Dedifferentiated amniotic fluid mesenchymal stem cell (primary cell): ENCODE measurements at regions not wholly inside any gene's neighbourhood (a gene's known extent, or its start where the extent isn't known, plus 50 kb on each side); places are given as distances from the start of the nearest gene placed in this dataset.
"Not testable (repeated sequence)": the region's sequence is repeated elsewhere in the genome, so short reads cannot be mapped to it uniquely, and the experiment has no call there.

ENCODE experiments used
- DNase-seq: peaks from one replicate; pipeline ENCODE4 v3.0.0-alpha.2; 2016; ENCODE audit errors: extremely low spot score

DNA sequence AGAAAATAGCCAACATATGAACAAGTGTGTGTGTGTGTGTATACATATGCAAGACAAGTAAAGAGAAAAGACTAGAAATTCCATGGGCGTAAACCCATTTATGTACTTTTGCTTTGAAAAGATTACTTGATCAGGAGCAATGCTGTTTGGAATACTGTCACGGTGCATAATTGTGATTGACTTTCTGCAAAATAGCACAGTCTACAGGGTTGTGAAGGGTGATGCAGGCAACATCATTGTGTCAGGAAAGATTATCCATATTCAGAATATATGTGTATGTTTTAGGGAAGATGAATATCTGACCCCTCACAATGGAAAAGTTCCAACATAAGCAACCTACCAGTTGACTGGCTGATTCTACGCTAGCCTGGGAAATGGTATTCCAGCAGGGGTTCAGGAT is 307.7 kb downstream of the JRKL start:
- no peak for DNase-seq

DNA sequence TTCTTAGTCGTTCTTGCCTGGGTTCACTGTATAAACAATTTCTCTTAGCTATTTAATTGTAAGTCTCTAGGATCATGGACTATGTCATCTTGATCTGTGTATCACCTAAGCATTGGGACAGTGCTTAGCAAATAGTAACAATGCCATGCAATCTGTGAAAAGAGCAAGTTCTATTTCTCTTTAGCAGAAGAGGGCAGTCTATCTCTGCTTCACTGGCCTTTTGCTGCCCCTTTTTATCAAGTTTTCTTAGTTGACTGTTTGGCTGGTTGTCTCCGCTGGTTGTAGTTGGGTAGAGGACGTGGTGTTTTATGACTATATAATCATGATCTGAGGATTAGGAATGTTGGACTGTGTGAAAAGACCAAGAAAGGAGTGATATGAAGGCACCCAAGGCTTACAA is 315.0 kb downstream of the JRKL start:
- no peak for DNase-seq

DNA sequence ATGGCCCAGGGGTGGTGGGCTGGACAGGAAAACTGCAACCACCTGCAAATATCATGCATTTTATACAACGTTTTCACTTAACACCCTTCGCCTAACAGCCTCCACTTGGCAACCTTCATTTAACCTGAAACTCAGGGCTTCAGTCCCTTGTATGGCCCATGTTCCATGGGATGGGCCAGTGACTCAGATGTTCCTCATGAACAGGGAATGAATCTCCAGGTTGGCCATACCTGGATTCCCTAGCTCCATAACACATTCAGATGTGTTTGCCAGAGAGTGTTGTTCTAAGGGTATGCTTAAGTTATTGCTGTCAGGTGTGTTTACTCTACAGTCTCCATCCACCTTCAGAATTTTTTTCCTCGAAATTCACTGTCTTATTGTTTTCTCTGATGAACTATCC is 316.9 kb downstream of the JRKL start:
- DNase-seq = no peak

DNA sequence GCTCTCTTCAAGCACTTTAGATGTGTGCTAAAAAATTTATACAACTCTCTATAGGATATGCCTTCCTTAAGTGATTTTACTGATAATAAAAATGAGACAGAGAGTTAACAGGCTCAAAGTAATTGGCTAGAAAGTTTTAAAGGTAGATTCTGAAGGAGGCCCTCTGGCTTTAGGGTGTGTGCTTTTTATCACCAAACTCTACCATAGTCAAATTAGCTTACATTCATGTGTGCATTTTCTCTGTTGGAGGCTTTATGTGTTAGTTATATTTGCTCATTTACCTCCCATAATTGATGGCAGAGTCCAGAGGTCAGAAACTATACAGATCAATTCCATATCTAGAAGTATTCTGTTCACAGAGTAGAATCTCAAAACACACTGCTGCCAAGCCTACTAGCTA is 317.5 kb downstream of the JRKL start:
- DNase-seq = no peak

DNA sequence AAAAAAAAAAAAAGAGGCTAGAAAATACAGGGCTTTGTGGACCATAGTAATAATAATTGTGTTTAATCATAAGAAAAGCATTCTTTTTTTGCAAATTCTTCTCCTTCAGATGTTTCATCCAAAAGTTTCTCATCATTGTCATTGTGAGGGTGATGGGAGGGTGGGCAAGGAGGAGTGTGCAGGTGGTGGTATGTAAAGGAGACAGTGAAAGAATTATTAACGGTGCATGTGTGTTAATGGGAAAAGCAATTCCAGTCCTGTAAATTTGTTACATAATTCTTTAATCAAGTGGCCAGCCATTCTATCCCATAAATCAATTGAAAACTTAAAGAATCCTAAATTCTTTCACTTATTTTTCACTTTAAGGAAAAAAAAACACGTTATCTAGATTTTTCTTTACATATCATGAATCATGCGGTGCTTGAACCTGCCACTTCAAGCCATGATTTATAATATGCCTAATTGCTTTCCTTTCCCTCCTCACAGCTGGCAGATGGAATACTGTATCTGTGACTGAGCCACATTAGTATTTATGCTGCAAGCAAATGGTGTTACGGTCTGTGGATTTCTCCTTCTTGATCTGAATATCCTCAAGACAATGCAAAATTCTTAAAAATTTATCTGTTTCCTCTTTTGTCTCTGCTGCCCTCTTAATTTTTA is 318.5 kb downstream of the JRKL start:
- DNase-seq = no peak

DNA sequence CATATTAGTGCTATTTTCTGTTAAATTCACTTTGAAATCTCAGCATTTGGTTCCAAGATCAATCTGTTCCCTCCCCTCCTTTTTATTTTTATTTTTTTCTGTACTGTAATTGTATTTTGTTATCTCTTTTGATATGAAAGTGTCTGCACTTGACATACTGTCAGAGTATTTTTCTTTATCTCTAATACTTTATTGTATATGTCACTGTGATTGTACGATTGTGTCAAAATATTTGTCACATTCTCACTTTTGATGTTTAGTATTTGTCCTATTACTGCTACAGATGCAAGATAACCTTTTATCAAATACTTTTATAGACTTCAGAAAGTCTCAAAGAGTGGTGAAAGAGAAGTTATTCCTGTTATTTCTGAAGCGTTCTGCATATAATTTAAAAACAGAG is 323.5 kb downstream of the JRKL start:
- no peak for DNase-seq

DNA sequence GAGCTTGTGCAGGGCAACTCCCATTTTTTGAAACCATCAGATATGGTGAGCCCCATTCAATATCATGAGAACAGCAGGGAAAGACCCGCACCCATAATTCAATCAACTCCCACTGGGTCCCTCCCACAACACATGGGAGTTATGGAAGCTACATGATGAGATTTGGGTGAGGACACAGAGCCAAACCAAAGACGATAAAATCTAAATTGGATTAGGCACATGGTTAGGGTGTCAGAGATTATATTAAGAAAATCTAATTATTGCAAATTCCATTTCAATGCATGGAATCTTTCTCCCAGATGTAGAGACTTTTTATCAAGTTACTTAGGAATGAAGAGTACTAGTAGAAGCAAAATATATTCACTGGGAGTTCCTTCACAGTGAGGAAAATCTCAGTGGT is 324.9 kb downstream of the JRKL start:
- no peak for DNase-seq

DNA sequence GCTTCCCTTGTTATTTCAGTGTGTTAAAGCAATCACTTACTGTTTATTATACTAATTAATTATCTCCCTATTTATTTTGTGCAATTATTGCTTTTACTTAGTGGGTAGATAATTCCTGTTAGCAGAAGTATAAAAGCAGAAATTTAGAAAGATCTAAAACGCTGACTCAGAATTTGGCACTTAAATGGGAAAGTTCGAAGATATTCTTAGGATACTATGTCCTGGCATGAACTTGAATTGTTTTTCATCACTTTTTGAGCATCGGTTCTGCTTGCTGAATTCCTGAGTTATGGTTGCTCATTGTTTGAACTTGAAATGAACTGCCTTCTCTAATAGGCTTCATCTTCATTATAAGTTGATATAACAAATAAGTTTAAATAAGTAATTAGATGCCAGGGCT is 325.4 kb downstream of the JRKL start:
- no peak for DNase-seq

DNA sequence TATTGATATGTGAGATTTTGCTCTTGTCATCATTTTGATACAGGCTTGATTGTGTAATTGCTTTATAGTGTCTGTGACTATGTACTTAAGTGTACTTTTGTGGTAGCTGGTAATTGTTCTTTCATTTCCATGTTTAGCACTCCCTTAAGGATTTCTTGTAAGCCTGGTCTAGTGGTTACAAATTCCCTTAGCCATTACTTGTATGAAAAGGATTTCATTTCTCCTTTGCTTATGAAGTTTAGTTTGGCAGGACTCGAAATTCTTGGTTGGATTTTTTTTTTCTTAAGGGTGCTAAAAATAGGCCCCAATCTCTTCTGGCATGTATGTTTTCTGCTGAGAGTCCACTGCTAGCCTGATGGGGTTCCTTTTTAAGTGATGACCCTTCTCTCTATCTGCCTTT is 346.8 kb downstream of the JRKL start:
- DNase-seq = no peak

DNA sequence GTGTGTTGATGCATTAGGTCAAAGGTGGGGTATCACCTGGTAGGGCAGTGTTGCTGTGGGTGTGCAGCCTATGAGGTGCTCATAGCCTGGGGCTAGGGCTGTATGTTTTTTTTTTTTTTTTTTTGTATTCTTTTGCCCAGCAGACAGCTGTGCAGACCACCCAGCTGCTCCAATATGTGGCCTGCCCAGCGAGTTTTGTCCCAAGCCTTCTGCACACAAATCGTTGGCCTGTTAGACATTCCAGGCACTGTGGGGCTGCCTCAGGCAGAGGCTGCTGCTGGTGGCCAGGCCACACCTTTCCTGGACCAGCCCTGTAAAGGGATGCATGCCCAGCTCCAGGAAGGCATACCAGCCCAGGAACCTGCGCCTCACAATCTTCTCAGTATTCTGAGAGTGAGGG is 348.5 kb downstream of the JRKL start:
- no peak for DNase-seq

DNA sequence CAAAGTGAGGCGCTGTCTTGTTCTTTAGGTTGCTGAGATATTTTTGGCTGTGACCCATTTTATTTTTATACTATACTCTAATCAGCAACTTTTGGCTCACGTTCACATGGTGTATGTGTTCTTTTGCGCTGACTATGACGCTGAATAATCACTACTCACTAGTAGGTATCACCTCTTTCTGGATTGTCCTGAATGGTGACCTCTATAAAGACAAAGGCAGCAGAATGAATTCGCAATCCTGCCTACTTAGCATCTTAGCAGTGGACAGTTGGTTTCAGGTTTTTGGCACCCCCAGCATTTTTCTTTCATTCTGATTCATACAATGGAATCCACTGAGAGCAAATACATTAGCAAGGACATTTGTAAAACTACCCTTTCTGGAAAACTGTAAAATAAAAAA is 351.3 kb downstream of the JRKL start:
- no peak for DNase-seq

DNA sequence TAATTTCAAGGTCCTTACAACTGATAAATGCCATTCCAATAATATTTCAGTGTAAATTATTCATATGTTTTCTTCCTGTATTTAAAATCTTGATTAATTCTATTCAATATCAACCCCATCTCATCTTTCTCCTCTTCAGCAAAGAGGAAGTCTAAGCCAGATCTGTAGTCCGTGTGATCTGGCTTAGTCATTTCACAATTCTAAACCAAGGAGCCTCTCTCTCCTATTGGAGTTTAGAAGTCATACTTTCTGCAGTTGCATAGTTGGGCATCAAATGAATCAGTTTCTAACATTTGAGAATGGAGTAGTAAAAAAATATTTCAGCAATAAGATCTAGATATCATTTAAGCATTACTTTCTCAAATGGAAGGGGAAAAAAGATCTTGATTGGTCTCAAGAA is 354.9 kb downstream of the JRKL start:
- DNase-seq = no peak

DNA sequence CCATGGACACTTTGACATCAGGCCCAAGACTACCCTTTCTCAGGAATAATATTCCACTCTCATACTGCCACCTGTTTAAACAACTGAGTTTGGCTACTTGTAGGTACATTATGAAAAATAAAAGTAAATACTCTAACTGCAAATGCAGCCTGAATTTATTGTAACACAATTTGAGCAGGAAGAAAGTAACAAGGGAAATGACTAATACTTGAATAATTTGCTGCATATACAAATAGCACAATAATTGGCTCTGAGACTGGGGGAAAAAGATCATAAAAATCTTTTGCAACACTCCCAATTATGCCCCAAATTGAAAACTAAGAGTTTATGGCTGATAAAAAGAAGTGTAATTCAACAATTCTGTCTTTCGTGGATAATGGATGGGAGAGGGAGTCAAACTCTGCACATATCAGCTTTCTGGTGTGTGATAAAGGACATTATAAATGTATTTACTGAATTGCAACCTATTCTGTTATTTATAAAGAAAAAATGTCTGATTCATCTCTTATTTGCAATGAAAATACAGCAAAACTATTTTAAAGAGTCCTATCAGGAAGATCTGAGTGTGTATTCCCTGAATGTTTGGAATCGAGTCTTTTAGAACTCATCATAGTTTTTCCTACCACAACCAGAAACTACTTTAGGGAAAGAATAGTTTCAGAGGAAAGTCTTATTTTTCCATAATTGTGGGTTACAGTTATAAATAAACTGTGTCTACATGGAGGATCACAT is 359.0 kb downstream of the JRKL start:
- no peak for DNase-seq

DNA sequence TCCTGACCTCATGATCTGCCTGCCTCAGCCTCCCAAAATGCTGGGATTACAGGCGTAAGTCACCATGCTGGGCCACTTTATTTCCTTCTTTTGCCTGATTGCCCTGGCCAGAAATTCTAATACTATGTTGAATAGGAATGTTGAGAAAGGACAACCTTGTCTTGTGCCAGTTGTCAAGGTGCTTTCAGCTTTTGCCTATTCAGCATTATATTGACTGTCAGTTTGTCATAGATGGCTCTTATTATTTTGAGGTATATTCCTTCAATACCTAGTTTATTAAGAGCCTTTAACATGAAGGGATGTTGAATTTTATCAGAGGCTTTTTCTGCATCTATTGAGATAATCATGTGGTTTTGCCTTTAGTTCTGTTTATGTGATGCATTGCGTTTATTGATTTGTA is 362.0 kb downstream of the JRKL start:
- DNase-seq = not testable (repeated sequence)

DNA sequence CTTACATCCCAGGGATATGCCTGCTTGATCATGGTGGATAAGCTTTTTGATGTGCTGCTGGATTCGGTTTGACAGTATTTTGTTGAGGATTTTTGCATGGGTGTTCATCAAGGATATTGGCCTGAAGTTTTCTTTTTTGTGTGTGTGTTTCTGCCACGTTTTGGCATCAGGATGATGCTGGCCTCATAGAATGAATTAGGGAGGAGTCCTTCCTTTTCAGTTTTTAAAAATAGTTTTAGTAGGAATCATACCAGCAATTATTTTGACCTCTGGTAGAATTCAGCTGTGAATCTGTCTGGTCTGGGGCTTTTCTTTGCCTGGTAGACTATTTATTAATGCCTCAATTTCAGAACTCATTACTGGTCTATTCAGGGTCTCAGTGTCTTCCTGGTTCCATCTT is 362.4 kb downstream of the JRKL start:
- DNase-seq = no peak

DNA sequence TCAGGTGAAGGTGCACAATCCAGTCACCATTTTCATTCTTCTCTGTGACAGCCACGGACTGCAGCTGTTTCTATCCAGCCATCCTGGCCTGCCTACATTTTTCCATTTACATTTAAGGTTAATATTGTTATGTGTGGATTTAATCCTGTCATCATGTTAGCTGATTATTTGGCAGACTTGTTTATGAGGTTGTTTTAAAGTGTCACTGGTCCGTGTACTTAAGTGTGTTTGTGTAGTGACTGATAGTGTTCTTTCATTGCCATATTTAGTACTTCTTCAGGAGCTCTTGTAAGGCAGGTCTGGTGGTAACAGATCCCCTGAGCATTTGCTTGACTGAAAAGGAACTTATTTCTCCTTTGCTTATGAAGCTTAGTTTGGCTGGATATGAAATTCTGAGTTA is 364.2 kb downstream of the JRKL start:
- no peak for DNase-seq

DNA sequence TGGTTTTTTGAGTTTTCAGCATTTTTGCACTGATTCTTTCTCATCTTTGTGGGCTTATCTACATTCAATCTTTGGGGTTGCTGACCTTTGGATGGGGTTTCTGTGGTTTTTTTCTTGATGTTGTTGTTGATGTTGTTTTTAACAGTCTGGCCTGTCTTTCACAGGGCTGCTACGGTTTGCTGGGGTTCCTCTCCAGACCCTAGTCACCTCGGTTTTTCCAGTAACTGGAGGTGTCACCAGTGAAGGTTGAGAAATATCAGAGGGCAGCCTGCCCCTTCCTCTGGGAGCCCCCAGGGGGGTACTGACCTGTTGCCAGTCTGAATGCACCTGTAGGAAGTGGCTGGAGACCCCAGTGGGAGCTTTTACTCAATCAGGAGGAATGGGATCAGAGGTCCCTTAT is 365.4 kb downstream of the JRKL start:
- no peak for DNase-seq

DNA sequence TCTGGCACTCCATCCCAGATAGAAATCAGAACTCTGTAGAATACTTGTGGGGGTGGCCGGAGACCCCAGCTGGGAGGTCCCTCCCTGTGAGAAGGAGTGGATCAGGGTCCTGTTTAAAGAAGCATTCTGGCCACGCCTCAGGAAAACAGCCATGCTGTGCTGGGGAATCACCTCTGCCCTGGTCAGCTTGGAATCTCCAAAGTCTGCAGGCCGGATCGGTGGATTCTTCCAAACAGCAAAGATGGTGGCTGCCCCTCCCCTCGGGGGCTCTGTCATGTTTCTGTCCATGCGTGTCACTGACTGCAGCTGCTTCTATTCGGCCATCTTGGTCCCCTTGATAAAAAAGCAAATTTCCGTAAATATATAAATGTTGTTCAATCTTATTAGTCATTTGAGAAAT is 365.9 kb downstream of the JRKL start:
- DNase-seq = no peak

DNA sequence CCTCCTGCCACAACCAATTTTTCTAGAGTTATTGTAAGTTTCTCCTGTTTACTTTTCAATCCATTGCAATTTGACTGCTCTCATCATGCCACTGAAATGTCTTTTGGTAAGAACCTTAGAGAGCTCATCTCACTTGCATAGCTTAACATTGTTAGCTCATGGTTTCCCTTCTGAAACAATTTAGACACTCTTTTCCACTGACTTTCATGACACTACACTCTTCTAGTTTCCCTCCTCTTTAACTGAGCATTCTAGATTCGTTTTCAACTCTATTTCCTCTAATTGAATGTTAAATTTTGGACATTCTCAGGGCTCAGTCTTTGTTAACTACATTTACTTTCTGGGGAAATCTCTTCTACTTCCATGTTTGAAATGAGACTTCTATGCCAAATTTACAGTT is 369.1 kb downstream of the JRKL start:
- DNase-seq = no peak

DNA sequence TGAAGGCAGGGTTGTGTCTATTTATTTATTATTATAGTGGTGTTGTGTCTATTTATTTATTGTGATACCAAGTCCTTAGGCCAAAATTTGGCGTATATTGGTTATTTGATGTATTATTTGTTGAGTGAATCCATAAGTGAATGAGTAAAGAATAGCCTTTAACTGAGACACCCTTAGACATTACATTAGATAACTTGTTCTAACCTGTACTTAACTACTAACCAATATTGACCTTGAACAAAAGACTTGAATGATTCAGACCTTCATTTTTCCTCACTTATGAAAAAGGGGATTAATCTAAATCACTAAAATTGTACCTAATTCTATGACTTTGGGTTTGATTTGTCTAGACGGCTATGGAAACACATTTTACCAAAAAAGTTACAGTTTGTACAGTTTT is 370.5 kb downstream of the JRKL start:
- DNase-seq = no peak

DNA sequence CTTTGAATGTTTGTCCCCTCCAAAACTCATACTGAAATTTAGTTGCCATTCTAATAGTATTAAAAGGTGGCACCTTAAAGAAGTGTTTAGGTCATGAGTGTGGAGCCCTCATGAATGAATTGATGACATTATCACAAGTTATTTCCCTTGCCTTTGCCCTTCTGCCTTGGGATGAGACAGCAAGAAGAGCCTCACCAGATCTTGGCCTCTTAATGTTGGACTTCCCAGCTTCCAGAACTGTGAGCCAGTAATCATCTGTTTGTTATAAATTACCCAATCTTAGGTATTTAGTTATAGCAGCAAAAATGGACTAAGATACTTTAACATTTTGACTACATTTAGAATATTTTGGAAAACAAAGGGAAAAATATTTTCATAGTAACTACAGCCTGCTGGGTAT is 371.0 kb downstream of the JRKL start:
- DNase-seq = no peak

DNA sequence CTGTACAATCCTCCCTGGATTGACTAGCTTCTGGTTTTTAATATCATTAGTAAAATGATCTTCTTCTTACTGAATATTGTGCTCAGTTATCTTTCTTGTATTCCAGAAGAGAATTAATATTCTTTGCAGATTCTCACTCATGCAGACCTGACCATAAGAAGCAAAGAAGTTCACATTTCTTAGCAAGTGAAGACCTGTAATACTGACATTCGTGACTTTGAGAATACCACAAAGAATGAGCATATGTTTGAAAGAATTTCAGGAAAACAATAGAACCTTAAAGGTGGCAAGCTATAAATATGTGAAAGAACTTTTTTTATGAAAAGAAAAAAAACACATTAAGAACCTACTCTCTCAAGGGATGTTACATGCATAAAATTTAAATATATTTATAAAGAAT is 371.6 kb downstream of the JRKL start:
- DNase-seq = no peak

DNA sequence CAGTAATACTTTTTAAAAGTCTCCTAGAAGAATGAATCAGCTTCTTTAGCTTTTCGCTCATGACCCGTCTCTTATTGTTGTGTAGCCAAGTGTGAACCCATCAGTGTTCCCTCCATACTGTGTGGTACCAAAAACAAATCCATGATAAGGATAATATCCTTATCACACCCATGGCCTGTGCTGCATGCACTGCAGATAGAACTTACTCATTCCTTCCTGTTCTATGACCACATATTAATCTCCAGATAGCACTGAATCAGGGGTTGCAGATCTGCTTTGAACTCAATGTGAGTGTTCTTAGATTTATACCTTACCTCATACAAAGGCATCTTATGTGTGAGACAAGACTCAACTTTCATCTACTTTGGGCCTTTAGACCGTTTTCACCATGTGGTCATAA is 373.4 kb downstream of the JRKL start:
- DNase-seq = no peak

DNA sequence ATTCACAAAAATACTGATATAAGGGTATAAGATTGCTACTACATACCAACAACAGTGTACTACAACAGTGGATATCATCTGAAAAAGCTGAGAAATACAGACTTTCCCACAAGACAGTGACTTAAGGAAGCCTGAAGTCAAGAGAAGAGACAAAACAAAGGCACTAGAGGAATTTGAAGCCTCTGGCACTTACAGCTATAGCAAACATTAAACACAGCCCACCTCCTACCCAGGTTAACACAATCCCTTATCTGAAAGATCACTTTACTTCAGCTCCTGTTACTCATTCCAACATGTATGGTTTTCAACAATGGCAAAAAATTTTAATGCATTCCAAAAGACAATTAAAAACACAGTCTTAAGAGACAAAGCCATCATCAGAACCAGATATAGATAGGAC is 388.5 kb downstream of the JRKL start:
- no peak for DNase-seq
